Right atrium auricular region (tissue), 2 donors: ENCODE measurements at regions not wholly inside any gene's neighbourhood (a gene's known extent, or its start where the extent isn't known, plus 50 kb on each side); places are given as distances from the start of the nearest gene placed in this dataset.

Experiments used
- DNase-seq: peaks from one replicate; pipeline ENCODE4 v3.0.0-alpha.2; 2019; ENCODE audit warnings: low spot score
- H3K27ac ChIP-seq, 2 donors: fragments of 200-600 bp; sonication (generic); 1 replicate in 1 of 2; 2 replicates in 1 of 2; pipeline ENCODE4 v1.5.1; 2016 to 2019
- H3K27me3 ChIP-seq, 2 donors: fragments of 200-600 bp; sonication (generic); one replicate each; pipeline versions ENCODE4 v1.5.1 to v1.6.0; 2017 to 2019
- H3K36me3 ChIP-seq: fragments of 200-600 bp; sonication (generic); one replicate; pipeline ENCODE4 v1.5.1; 2016
- H3K4me1 ChIP-seq, 2 donors: fragments of 200-600 bp; sonication (generic); one replicate each; pipeline versions ENCODE4 v1.5.1 to v1.6.0; 2017 to 2019
- H3K4me3 ChIP-seq, 2 donors: fragments of 200-600 bp; sonication (generic); 1 replicate in 1 of 2; 2 replicates in 1 of 2; pipeline ENCODE4 v1.5.1; 2017 to 2019; ENCODE audit warnings: mild to moderate bottlenecking in 1 of 2, moderate library complexity in 1 of 2
- H3K9me3 ChIP-seq, 2 donors: fragments of 200-600 bp; sonication (generic); one replicate each; pipeline ENCODE4 v1.5.1; 2019
- CTCF ChIP-seq, 2 donors: fragments of 200-600 bp; sonication (generic); IDR thresholded peaks; one replicate each; pipeline ENCODE4 v1.5.1; 2019; ENCODE audit warnings: antibody characterized with exemption in 2 of 2

GRCh38 chr2:145846982-145847381 is 1327.1 kb upstream of the ZEB2 start:
- no peaks in the 10 kb centered on the region for H3K9me3 ChIP-seq
- DNase-seq: no peak
- no peaks in the 10 kb centered on the region for H3K27me3 ChIP-seq
- no peak for TF ChIP-seq CTCF (IDR thresholded peaks at IDR 0.05)
- no peaks in the 10 kb centered on the region for H3K4me1 ChIP-seq
- H3K36me3 ChIP-seq: no peaks in the 10 kb centered on the region
- no peak overlapping the region for H3K27ac ChIP-seq
- H3K4me3 ChIP-seq: no peak overlapping the region

- Histone ChIP-seq H3K9me3 (no peaks in the 10 kb centered on the region), H3K27me3 (no peaks in the 10 kb centered on the region), H3K27ac (no peak overlapping the region), H3K36me3 (no peaks in the 10 kb centered on the region), H3K4me1 (no peaks in the 10 kb centered on the region), H3K4me3 (no peak overlapping the region)
- no peak for DNase-seq
- TF ChIP-seq CTCF (IDR thresholded peaks at IDR 0.05): no peak
These were observed 1326.0 kb upstream of the ZEB2 start for GRCh38 chr2:145845923-145846322.

GRCh38 chr2:145845207-145845894 is 1325.4 kb upstream of the ZEB2 start:
- no peak overlapping the region for H3K27ac ChIP-seq
- TF ChIP-seq CTCF (IDR thresholded peaks at IDR 0.05): no peak
- no peaks in the 10 kb centered on the region for H3K27me3 ChIP-seq
- H3K9me3 ChIP-seq: no peaks in the 10 kb centered on the region
- H3K4me3 ChIP-seq: no peak overlapping the region
- no peaks in the 10 kb centered on the region for H3K4me1 ChIP-seq
- no peaks in the 10 kb centered on the region for H3K36me3 ChIP-seq
- DNase-seq: no peak

- no peaks in the 10 kb centered on the region for H3K27me3 ChIP-seq
- H3K4me1 ChIP-seq: no peaks in the 10 kb centered on the region
- H3K27ac ChIP-seq: no peak overlapping the region
- H3K36me3 ChIP-seq: no peaks in the 10 kb centered on the region
- DNase-seq: no peak
- no peaks in the 10 kb centered on the region for H3K9me3 ChIP-seq
- no peak overlapping the region for H3K4me3 ChIP-seq
- no peak for TF ChIP-seq CTCF (IDR thresholded peaks at IDR 0.05)
These were observed 1322.1 kb upstream of the ZEB2 start for GRCh38 chr2:145841973-145842372.

- Histone ChIP-seq H3K36me3 (no peaks in the 10 kb centered on the region), H3K9me3 (no peaks in the 10 kb centered on the region), H3K4me1 (no peaks in the 10 kb centered on the region), H3K27ac (no peak overlapping the region), H3K27me3 (no peaks in the 10 kb centered on the region), H3K4me3 (no peak overlapping the region)
- no peak for DNase-seq
- no peak for TF ChIP-seq CTCF (IDR thresholded peaks at IDR 0.05)
These were observed 1317.1 kb upstream of the ZEB2 start for GRCh38 chr2:145836986-145837385.

- TF ChIP-seq CTCF (IDR thresholded peaks at IDR 0.05): no peak
- Histone ChIP-seq H3K27me3 (no peaks in the 10 kb centered on the region), H3K9me3 (no peaks in the 10 kb centered on the region), H3K27ac (no peak overlapping the region), H3K36me3 (no peaks in the 10 kb centered on the region), H3K4me3 (no peak overlapping the region), H3K4me1 (no peaks in the 10 kb centered on the region)
- DNase-seq: no peak
These were observed 1315.7 kb upstream of the ZEB2 start for GRCh38 chr2:145835665-145836064.
